Epithelial cell of esophagus (primary cell): ENCODE measurements at regions not wholly inside any gene's neighbourhood (a gene's known extent, or its start where the extent isn't known, plus 50 kb on each side); places are given as distances from the start of the nearest gene placed in this dataset.

ENCODE experiments used
- DNase-seq: peaks from one replicate; pipeline ENCODE4 v3.0.0; 2010; ENCODE audit warnings: low read depth
- H3K4me3 ChIP-seq: 2 replicates; pipeline ENCODE4 v1.5.1; 2011; ENCODE audit warnings: mild to moderate bottlenecking, low read length, control low read depth
- CTCF ChIP-seq: IDR thresholded peaks from 2 replicates; pipeline ENCODE4 v1.5.1; 2011; ENCODE audit warnings: low read depth, mild to moderate bottlenecking, low read length, control low read depth, inconsistent platforms; ENCODE audit not compliant: insufficient read depth; ENCODE audit errors: missing control alignments

GRCh38 chr11:81477277-81477676 is 1256.4 kb downstream of the FAM181B start:
- no peak for DNase-seq
- H3K4me3 ChIP-seq, result no peak overlapping the region
- TF ChIP-seq CTCF, result no peak

- H3K4me3 ChIP-seq, result no peak overlapping the region
- peak; percentile 69 for DNase-seq
- no peak for TF ChIP-seq CTCF
Observed at GRCh38 chr11:81476345-81476744, 1257.3 kb downstream of the FAM181B start.

- no peak overlapping the region for H3K4me3 ChIP-seq
- no peak for DNase-seq
- TF ChIP-seq CTCF, result no peak
Observed at GRCh38 chr11:81472646-81473045, 1261.0 kb downstream of the FAM181B start.

GRCh38 chr11:81470446-81470845 is 1263.2 kb downstream of the FAM181B start:
- H3K4me3 ChIP-seq, result no peak overlapping the region
- no peak for DNase-seq
- TF ChIP-seq CTCF, result no peak

GRCh38 chr11:81459766-81460306 is 1273.8 kb downstream of the FAM181B start:
- TF ChIP-seq CTCF, result no peak
- H3K4me3 ChIP-seq, result no peak overlapping the region
- no peak for DNase-seq

- DNase-seq, result peak; percentile 41
- no peak overlapping the region for H3K4me3 ChIP-seq
Observed at GRCh38 chr11:81449588-81450156, 1284.0 kb downstream of the FAM181B start.

More at GRCh38 chr11:81449588-81450156, 1284.0 kb downstream of the FAM181B start:
- TF ChIP-seq CTCF, result no peak
